Activated gamma-delta T cell treated with Interleukin-2 at 50 U/mL for 16 hours (primary cell): ENCODE measurements at regions not wholly inside any gene's neighbourhood (a gene's known extent, or its start where the extent isn't known, plus 50 kb on each side); places are given as distances from the start of the nearest gene placed in this dataset.

Experiments used
- DNase-seq: peaks from one replicate; pipeline ENCODE4 v3.0.0-alpha.2; 2020

DNA sequence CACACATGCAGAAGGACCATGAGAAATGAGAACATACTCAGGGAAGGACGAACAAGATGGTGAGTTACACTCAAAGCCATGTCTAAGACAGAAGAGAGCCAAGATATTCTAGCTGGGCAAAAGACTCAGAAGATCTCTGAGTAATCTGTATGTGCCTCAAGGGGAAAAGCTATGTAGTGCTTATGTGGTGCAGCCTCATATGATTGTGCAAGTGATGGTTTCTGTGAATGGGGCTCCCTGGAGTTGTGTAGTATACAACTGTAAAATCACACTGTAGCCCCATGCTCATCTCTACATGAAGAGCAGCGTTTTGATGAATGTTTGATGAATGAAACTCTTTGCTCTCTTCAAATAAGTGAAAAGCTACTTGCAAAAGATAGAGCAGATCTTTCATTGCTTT lies 57.5 kb downstream of the OSR1 start:
- no peak for DNase-seq

DNA sequence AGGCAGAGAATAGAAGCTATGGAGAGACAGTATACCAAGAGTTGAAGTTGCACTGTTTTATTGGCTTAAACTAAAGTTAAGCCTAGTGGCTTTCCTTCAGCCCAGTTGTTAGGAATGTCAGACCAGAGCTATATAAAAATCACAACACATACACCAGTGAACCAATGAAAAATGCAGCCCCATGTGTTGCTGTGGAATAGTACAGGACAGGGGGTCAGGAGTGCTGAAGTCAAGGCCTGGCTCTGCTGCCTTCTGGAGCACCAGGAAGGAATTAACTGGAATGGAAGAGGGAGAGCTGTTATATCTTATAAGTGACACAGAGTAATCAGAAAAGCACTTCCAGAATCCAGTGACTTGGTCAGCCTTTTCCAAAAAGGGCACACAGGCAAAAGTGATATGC lies 58.9 kb downstream of the OSR1 start:
- no peak for DNase-seq

DNA sequence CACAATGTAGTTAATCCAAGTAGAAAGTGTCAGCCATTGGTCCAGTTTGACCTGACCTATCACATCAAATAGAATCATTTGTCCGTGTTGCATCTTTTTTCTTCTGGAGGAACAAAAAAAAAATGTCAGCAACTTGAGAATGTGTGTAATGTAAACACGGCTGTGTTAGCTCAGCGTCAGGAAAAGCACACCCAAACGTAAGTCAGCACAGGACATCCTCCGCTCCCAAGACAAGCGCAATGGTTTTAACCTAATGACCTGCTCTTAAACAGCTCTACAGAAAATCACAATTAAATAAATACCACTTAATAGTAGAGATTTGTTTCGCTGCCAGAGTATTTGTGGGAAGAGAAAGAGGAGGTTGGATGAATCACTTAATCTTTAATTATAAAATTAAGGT lies 59.4 kb downstream of the OSR1 start:
- DNase-seq, result no peak

- DNase-seq, result no peak
Measured at GRCh38 chr2:19297716-19298115, 60.7 kb downstream of the OSR1 start.

DNA sequence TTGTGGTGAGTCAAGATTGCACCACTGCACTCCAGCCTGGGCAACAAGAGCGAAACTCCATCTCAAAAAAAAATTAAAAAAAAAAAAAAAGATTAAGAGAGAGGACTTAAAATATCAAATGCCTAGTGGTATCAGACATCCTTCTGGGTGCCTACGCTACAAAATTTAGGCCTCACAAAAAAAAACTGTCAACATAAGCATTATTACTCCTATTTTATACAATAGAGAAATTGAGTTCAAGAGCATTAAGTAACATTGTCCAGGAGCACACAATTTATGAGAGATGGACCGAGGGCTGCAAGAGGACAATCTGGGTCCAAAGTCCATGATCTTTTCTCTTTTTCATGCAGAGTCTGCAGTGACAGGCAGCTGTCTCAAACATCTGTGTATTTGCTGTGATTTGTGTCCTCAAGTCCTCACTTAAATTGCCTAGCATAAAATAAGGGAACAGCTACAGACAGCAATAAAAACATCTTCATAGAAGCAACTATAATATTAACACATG lies 62.4 kb downstream of the OSR1 start:
- no peak for DNase-seq

DNA sequence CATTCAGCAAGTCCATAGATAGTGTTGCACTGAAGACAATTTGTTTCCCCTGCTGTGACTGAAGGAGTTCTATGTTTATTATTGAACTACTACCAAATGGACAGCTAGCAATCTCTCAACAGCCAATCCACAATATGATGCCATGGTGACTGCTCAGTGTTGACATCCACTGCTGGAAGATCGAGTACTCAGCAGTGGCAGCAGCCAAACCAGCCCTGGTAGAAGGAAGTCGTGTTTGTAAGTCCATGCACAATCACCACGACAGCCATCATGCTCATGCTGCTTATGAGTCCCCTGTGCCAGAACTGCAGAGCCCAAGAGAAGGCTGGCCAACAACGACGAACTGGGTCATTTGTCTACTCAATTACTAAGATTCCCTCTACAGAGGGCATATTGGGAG lies 66.4 kb downstream of the OSR1 start:
- DNase-seq, result no peak

DNA sequence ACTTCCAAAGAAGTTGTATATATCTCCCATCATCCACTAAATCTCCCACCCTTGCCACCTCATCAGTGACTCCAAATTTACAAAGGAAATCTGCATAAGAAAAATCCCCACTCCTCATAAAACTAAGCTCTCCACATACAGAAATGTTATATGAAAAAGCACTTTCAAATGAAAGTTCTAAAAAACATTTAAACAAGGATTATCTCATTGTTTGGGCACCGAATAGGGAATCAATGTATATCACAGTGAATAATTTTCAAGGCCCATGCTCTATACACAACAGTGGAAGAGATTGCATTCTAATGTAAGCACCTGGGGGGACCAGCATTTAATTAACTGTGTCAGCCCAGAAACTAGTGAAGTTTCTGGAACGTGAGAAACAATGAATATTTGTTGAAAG lies 70.1 kb downstream of the OSR1 start:
- no peak for DNase-seq

DNA sequence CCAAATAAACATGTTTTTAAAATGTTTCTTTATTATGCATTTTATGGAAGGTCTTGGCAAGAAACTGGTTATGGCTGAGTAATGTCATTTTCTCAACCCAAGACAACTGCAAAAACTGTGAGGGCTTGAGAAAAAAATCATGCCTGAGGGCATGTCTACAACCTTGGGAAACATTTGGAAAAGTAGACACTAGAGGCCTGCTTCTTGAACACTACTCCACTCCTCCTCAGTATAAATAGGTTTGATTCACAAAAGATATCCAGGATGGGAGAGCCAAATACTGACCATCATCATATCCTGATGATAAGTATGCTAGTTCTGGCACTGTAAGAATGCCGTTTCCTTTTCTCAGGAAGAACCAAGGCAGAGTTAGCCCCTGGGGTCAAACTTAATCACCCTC lies 71.1 kb downstream of the OSR1 start:
- DNase-seq, result no peak

- DNase-seq, result no peak
Measured at GRCh38 chr2:19282305-19282704, 76.1 kb downstream of the OSR1 start.

- no peak for DNase-seq
Measured at GRCh38 chr2:19274439-19274838, 84.0 kb downstream of the OSR1 start.

DNA sequence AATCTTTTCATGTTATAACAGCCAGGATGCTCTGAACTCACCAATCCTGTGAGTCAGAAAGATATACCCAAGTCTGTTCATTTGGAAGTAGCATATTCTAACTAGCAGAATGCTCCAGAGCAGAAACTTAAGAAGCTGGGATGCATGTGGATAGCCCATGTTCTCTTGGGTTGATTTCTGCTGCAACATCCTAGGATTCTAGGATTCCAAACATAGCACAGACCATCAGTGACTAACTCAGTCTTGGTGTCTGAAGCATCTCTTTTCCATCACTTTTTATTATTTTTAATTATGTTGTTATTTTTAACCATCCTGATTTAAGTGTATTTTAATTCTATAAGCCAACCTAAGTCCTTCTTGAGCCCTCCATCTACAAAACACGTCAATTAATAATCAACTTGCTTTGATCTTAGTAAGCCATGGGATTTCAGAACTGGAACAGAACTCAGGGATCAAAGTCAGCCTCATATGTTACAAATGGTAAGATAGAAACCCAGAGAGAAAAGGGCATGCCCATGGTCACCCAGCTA lies 85.4 kb downstream of the OSR1 start:
- DNase-seq, result no peak

- no peak for DNase-seq
Measured at GRCh38 chr2:19272039-19272438, 86.4 kb downstream of the OSR1 start.

DNA sequence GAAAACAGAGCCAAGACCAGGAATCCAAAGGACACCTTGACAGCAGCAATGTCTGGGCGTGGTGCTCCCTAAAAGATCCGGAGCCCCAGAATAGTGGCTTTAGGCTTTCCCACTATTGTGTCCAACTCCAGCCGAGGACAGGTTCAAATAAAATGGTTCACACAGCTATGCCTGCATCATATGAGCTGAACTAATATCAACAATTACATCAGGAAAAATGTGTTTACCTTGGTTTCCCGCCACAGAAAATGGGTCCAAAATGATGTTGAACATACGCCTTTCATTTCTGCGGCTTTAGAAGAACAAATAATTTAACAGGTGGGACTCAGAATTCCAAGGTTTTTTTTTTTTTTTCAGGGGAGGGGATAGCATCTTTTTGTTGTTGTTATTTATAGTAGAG lies 93.6 kb downstream of the OSR1 start:
- DNase-seq, result no peak

GRCh38 chr2:19262150-19262549 lies 96.3 kb downstream of the OSR1 start:
- DNase-seq, result no peak

DNA sequence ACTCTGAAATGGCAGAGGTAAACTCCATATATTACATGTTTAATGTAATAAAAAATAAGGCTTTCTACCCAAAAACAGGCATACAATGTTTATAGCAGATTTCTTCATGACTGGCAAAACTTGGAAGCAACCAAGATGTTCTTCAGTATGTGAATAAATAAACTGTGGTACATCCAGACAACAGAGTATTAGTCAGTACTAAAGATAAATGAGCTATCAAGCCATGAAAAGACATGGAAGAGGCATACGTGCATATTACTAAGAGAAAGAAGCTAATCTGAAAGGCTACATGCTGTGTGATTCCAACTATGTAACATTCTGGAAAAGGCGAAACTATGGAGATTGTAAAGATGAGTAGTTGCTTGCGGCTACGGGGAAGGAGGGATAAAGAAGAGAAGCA lies 97.4 kb downstream of the OSR1 start:
- no peak for DNase-seq

DNA sequence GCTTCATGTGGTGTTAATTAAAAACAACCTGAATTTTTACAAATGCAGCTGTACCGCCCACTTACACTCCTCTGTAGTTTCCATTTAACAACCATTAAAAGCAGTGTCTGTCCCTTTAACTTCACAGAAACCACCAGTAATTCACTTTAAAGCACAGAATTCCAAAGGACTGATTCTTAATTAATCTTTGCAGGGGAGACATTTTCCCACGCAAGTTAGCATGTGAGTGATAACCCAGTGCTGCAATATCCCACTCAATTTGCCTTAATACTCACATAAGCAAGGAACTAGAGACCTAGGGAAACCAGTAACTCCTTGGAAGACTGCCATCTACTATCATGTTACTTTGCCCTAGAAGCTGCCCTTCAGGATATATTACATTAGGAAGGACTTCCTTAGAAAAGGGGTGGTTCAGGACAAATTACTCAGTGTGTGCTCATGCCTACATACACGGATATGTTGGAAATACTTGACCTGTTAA lies 102.3 kb downstream of the OSR1 start:
- DNase-seq, result no peak

GRCh38 chr2:19255481-19255880 lies 102.9 kb downstream of the OSR1 start:
- no peak for DNase-seq

DNA sequence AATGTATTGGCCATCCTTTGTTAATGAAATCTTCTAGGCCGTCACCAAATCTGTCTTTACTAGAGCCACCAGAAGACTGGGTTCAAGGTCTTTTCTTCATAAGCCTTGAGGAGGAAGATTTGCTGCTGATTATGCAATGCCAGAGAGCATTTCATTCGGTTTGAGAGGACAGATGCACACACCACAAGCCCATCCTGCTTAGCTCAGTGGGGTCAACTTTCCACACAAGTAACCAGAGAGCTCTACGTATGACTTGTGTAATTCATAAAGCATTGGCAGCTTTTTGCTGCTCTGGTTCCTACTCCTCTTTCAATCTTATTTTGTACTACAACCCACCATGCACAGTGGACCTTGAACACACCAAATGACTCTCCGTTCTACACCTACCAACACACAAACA lies 106.9 kb downstream of the OSR1 start:
- DNase-seq, result no peak

DNA sequence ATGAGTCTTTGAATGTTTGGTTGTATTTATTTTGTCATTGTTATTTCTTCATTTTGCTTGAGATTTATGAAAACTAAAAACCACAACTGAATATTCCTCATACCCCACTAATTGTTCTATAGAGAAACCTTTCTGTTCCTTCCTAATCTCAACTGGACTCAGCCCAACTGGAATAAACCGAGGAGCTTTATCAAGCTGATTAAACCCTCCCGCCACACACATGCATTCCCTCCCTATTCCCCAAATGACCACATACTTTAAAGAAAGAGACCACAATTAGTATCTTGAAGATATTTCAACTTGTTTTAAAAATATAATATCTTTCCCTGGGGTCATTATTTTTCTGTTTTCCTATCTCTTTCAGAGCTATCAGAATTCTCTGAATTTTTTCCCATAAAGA lies 107.5 kb downstream of the OSR1 start:
- no peak for DNase-seq

- no peak for DNase-seq
Measured at GRCh38 chr2:19247186-19247585, 111.2 kb downstream of the OSR1 start.

- DNase-seq, result no peak
Measured at GRCh38 chr2:19246496-19246895, 111.9 kb downstream of the OSR1 start.

- DNase-seq, result no peak
Measured at GRCh38 chr2:19244460-19245363, 113.7 kb downstream of the OSR1 start.

DNA sequence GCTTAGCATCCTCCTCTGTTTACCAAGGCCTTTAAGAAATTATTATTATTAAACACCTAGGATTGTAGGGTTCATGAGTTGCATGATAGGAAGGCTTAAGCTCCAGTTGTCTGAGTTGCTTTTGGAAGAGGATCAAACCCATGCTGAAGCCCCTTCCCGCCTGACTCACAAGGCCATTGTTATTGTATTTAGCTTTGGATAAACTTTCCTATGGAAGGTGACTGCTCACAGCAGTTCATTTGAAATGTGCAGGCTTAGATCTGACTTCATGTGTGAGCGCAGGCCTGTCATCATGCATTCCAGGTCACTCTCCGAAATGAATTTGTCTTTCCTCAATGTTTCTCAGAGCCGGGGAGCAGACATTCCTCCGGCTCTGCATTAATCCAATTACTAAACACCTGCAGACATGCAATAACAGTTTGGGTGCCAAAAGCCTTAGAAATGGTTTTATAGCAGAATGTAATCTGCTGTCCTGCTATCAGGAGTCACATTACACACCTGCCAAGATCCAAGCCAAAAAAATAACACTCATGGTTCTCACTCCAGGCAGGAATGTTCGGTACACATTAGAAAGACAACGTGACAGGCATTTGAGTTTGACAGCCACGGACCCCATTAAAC lies 119.9 kb downstream of the OSR1 start:
- no peak for DNase-seq

DNA sequence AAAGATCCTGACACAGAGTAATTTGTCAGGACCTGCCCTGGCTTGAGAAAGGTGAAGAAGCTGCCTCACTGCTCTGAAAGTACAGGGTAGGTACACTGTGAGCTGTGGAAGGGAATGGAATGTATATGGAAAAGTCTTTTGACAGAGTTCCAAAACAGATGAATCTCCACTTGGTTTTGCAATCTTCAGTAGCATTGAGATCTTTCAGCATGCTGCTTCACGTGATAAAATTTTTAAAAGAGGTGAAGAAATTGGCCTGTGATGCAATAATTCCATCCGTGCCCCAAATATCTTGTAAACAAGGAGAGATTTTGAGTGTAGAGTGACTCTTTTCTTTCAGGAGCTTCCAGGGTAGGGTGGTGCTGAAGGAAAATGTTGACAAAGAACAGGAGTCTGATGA lies 123.1 kb downstream of the OSR1 start:
- DNase-seq, result no peak
